ENCODE measurements at regions not wholly inside any gene's neighbourhood (a gene's known extent, or its start where the extent isn't known, plus 50 kb on each side); places are given as distances from the start of the nearest gene placed in this dataset.

GRCh38 chr13:111486331-111486730 lies 165.9 kb downstream of the TEX29 start:
- TF ChIP-seq CTCF (conservative IDR thresholded peaks at IDR 0.05 in 1 of 2, IDR thresholded peaks at IDR 0.05 in 1 of 2; ENCODE audit: low read depth in 1 of 2, low read length in 2 of 2) (no peak), EZH2 (IDR thresholded peaks at IDR 0.05; ENCODE audit: low read length, missing control alignments) (no peak)
